Sigmoid colon (tissue), 6 donors: ENCODE measurements at regions not wholly inside any gene's neighbourhood (a gene's known extent, or its start where the extent isn't known, plus 50 kb on each side); places are given as distances from the start of the nearest gene placed in this dataset.

Experiments
- DNase-seq: peaks from one replicate; pipeline ENCODE4 v3.0.0-alpha.2; 2019
- H3K27ac ChIP-seq, 4 donors: fragments of 200-600 bp; sonication (generic); one replicate each; pipeline ENCODE4 v1.5.1; 2016 to 2019; ENCODE audit warnings: mild to moderate bottlenecking in 1 of 4
- H3K27me3 ChIP-seq, 3 donors: fragments of 200-600 bp; sonication (generic); one replicate each; pipeline ENCODE4 v1.5.1; 2019; ENCODE audit warnings: mild to moderate bottlenecking in 1 of 3
- H3K36me3 ChIP-seq, 4 donors: fragments of 200-600 bp; sonication (generic); one replicate each; pipeline ENCODE4 v1.5.1; 2016 to 2019
- H3K4me1 ChIP-seq, 4 donors: fragments of 200-600 bp; sonication (generic); one replicate each; pipeline ENCODE4 v1.5.1; 2017 to 2019
- H3K4me3 ChIP-seq, 4 donors: fragments of 200-600 bp; sonication (generic); one replicate each; pipeline ENCODE4 v1.5.1; 2017 to 2019; ENCODE audit warnings: mild to moderate bottlenecking in 2 of 4, moderate library complexity in 1 of 4
- H3K9me3 ChIP-seq, 4 donors: fragments of 200-600 bp in 3 of 4; sonication (generic) in 3 of 4; one replicate each; pipeline versions ENCODE4 v1.5.1 to v1.6.1; 2013 to 2019
- CTCF ChIP-seq, 4 experiments: fragments of 450-650 bp in 3 of 4; fragments of 200-600 bp in 1 of 4; IDR thresholded peaks; one replicate each; pipeline ENCODE4 v1.5.1; 2016 to 2019; ENCODE audit warnings: antibody characterized with exemption in 4 of 4, mild to moderate bottlenecking in 3 of 4, moderate library complexity in 2 of 4
- EP300 ChIP-seq, 4 donors: sonication (generic); formaldehyde crosslinking; IDR thresholded peaks; one replicate each; pipeline ENCODE4 v1.6.1; 2017; ENCODE audit warnings: antibody characterized with exemption in 4 of 4
- POLR2A ChIP-seq, 2 donors: fragments of 450-650 bp; IDR thresholded peaks; one replicate each; pipeline ENCODE4 v1.6.1; 2016; ENCODE audit warnings: antibody characterized with exemption in 2 of 2, mild to moderate bottlenecking in 2 of 2, moderate library complexity in 2 of 2
- POLR2AphosphoS5 ChIP-seq, 4 donors: sonication (generic); formaldehyde crosslinking; IDR thresholded peaks; one replicate each; pipeline ENCODE4 v1.6.1; 2017; ENCODE audit warnings: antibody characterized with exemption in 4 of 4
- WGBS, 2 donors: extraction: QIAGEN DNeasy Blood & Tissue Kit; methylation state at CpG; one replicate each; pipeline ENCODE4 v1.1.7; 2013; 5-methylcytosine and 5-hydroxymethylcytosine counted together
- intact Hi-C: fragments of 100-400 bp; cut with DNase I; formaldehyde crosslinking; loops from one replicate; pipeline ENCODE4 v1.15.1; 2023
- donor health status: healthy with polysubstance abuse.
- donor health status: healthy.

- TF ChIP-seq POLR2AphosphoS5 (IDR thresholded peaks at IDR 0.05) (no peak), EP300 (IDR thresholded peaks at IDR 0.05) (no peak), POLR2A (IDR thresholded peaks at IDR 0.05) (no peak), CTCF (IDR thresholded peaks at IDR 0.05) (no peak)
- 95 to 98% methylated on average over 1 of the region's 1 CpG for WGBS, 2 donors
- H3K4me3 ChIP-seq, result no peak overlapping the region
- no peak for DNase-seq
- no peaks in the 10 kb centered on the region for H3K9me3 ChIP-seq
- H3K36me3 ChIP-seq, result no peaks in the 10 kb centered on the region
- intact Hi-C loops, result no loop called here
- H3K27ac ChIP-seq, result no peak overlapping the region
- H3K4me1 ChIP-seq, result no peaks in the 10 kb centered on the region
- H3K27me3 ChIP-seq, result no peaks in the 10 kb centered on the region
These were observed 140.6 kb upstream of the STARD13 start for GRCh38 chr13:33426131-33426530.

DNA sequence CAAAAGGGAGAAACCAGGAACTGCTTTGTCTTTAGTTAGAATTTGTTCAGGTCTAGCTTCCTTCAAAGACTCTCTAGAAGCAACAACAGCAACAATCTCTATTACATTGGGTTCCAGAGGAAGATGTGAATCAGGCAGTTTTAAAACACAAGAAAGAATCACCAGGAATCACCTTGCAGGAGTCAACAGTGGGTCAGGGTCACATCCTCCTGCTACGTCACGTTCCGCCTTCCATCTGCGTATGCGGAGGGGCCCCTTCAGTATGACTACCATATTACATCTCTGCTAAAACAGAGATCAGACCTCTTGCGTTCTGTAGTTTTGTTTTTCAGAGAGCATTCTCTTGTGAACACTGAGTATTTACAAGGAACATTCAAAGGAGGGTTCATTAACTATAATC, 147.8 kb upstream of the STARD13 start:
- Histone ChIP-seq H3K4me1 (peaks cover 0 to 11% (median 4%) of the 10 kb centered on the region in 4 donors), H3K27ac (no peak overlapping the region), H3K27me3 (no peaks in the 10 kb centered on the region), H3K36me3 (no peaks in the 10 kb centered on the region), H3K4me3 (no peak overlapping the region), H3K9me3 (no peaks in the 10 kb centered on the region)
- TF ChIP-seq POLR2A (IDR thresholded peaks at IDR 0.05) (no peak), POLR2AphosphoS5 (IDR thresholded peaks at IDR 0.05) (no peak), EP300 (IDR thresholded peaks at IDR 0.05) (no peak), CTCF (IDR thresholded peaks at IDR 0.05) (no peak)
- intact Hi-C loops, result no loop called here
- WGBS, 2 donors, result 84 to 96% methylated on average over 6 of the region's 6 CpGs
- no peak for DNase-seq

DNA sequence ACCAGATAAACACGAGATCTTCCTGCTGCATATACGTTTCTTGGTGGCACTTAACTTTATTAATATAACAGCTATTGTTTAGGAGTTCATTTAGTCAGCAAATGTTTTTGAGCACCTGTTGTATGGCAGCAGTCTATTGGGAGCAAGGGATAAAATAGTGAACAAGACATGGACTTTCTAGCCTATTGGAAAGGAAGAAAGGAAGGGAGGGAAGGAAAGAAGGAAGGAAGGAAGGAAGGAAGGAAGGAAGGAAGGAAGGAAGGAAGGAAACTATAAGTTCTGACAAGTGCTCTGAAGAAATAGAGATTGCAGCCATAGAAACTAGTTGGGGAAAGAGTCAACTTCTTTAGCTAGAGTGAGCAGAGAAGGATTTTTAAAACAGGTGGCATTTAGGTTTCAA, 149.1 kb upstream of the STARD13 start:
- no peak for TF ChIP-seq POLR2A (IDR thresholded peaks at IDR 0.05)
- TF ChIP-seq EP300 (IDR thresholded peaks at IDR 0.05), result no peak
- TF ChIP-seq CTCF (IDR thresholded peaks at IDR 0.05), result no peak
- no peak for TF ChIP-seq POLR2AphosphoS5 (IDR thresholded peaks at IDR 0.05)
- intact Hi-C loops, result no loop called here
- H3K27me3 ChIP-seq, result no peaks in the 10 kb centered on the region
- peaks cover 0 to 18% (median 12%) of the 10 kb centered on the region in 4 donors for H3K4me1 ChIP-seq
- no peak overlapping the region for H3K27ac ChIP-seq
- H3K9me3 ChIP-seq, result no peaks in the 10 kb centered on the region
- H3K36me3 ChIP-seq, result no peaks in the 10 kb centered on the region
- WGBS, 2 donors, result 57 to 84% methylated on average over 2 of the region's 2 CpGs
- DNase-seq, result no peak
- no peak overlapping the region for H3K4me3 ChIP-seq

DNA sequence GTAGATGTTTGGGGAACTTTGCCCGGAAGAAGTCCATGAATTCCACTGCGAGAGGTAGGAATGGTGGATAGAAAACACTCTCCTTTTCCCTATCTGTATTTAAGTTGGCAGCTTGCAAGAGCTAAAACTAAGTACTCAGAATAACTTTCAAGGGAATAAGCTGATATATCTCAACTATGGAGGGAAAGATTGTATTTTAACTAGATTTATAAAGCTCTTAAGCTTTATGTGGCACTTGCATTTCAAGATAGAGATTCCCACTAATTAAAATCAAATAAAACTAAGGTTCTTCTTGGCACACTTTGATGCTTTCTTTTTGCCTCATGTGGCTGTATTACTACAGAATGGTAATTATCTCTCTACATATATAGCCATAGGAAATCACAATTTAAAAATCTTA, 149.7 kb upstream of the STARD13 start:
- 71 to 96% methylated on average over 2 of the region's 2 CpGs for WGBS, 2 donors
- Histone ChIP-seq H3K27me3 (no peaks in the 10 kb centered on the region), H3K9me3 (no peaks in the 10 kb centered on the region), H3K4me1 (peaks cover 0 to 18% (median 12%) of the 10 kb centered on the region in 4 donors), H3K36me3 (no peaks in the 10 kb centered on the region), H3K4me3 (no peak overlapping the region), H3K27ac (no peak overlapping the region)
- intact Hi-C loops, result no loop called here
- DNase-seq, result no peak
- TF ChIP-seq EP300 (IDR thresholded peaks at IDR 0.05), result no peak
- no peak for TF ChIP-seq POLR2A (IDR thresholded peaks at IDR 0.05)
- TF ChIP-seq POLR2AphosphoS5 (IDR thresholded peaks at IDR 0.05), result no peak

- TF ChIP-seq POLR2A (IDR thresholded peaks at IDR 0.05) (no peak), CTCF (IDR thresholded peaks at IDR 0.05) (no peak), POLR2AphosphoS5 (IDR thresholded peaks at IDR 0.05) (no peak), EP300 (IDR thresholded peaks at IDR 0.05) (no peak)
- intact Hi-C loops, result no loop called here
- no peak overlapping the region for H3K27ac ChIP-seq
- 87 to 88% methylated on average over 2 of the region's 2 CpGs for WGBS, 2 donors
- H3K4me3 ChIP-seq, result no peak overlapping the region
- peaks cover 0 to 18% (median 12%) of the 10 kb centered on the region in 4 donors for H3K4me1 ChIP-seq
- no peaks in the 10 kb centered on the region for H3K9me3 ChIP-seq
- no peak for DNase-seq
- H3K27me3 ChIP-seq, result no peaks in the 10 kb centered on the region
- H3K36me3 ChIP-seq, result no peaks in the 10 kb centered on the region
These were observed 153.4 kb upstream of the STARD13 start for GRCh38 chr13:33438918-33439317.
